Superior temporal gyrus (tissue), 1 donor: ENCODE measurements at regions not wholly inside any gene's neighbourhood (a gene's known extent, or its start where the extent isn't known, plus 50 kb on each side); places are given as distances from the start of the nearest gene placed in this dataset.
"Not testable (repeated sequence)": the region's sequence is repeated elsewhere in the genome, so short reads cannot be mapped to it uniquely, and the experiment has no call there.

Source experiments
- DNase-seq: peaks from one replicate; pipeline ENCODE4 v3.0.0-alpha.2; 2016; ENCODE audit errors: extremely low spot score

DNA sequence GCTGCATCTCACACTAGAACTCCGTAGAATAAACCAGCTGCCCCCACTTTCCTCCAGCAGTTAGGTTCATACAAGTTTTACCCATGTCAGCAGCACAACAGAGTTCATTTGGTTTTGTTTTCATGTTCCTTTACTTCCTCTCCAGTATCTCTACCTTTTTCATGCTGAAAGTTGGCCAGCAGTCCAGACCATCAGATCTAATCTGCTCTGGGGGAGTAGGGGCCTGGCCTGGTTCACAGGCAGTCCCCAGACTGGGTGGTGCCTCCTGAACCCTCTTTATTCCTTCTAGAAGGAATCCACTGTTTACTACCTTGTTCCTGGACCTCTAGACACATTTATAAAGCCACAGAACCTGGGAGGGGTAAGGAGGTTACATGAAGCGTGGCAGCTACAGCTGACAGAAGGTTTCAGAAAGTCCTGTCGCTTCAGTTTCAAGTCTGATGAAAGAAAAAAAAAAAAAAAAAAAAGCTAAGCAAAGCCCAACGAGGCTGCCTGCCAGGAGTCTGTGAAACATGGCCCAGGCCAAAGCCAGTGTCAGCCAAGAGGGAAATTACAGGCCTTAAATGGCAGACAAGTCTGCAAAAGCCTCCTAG, 184.6 kb upstream of the JUN start:
- no peak for DNase-seq

- DNase-seq, result not testable (repeated sequence)
These were observed 185.3 kb upstream of the JUN start for GRCh38 chr1:58969176-58969575.

- no peak for DNase-seq
These were observed 187.8 kb upstream of the JUN start for GRCh38 chr1:58971629-58972140.

- no peak for DNase-seq
These were observed 192.0 kb upstream of the JUN start for GRCh38 chr1:58975888-58976287.

DNA sequence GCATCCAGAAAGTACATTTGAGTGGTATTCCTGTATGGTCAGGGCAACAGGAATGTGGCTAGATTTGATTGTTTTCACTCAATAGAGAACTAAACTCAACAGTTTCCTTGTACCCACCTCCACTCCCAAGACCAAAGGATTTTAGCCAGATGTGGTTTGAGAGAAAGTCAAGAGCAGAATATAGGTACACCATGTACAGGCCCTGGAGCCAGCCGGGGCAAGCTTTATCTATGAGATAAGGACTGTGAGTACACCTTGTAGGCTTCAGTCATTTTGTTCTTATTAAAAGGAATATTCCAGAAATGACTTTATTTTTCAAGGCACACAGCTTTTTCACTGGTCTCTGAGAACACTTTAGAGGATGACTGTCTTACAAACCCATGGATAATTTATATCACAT, 192.4 kb upstream of the JUN start:
- no peak for DNase-seq

- DNase-seq, result no peak
These were observed 193.8 kb upstream of the JUN start for GRCh38 chr1:58977598-58977997.

- no peak for DNase-seq
These were observed 194.2 kb upstream of the JUN start for GRCh38 chr1:58978096-58978495.

GRCh38 chr1:58979086-58979485, 195.2 kb upstream of the JUN start:
- DNase-seq, result no peak

GRCh38 chr1:58979677-58980076, 195.8 kb upstream of the JUN start:
- DNase-seq, result no peak

- no peak for DNase-seq
These were observed 197.5 kb upstream of the JUN start for GRCh38 chr1:58981392-58981791.

- DNase-seq, result no peak
These were observed 198.6 kb upstream of the JUN start for GRCh38 chr1:58982259-58982998.

DNA sequence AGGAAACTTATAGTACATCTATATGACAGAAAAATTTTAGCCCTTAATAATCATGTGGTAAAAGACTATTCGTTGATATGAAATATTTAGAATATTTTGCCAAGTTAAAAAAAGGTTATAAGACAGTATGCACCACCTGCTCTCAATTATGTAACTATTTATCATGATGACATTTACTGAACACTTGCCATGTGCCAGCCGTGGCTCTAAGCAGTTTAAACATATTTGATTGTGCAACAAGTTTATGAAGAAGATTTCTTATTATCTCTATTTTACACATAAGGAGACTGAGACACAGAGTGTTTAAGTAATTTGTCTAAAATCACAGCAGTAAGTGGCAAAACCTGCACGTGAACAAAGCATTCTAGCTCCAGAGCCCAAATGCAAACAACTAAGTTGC, 199.3 kb upstream of the JUN start:
- no peak for DNase-seq

DNA sequence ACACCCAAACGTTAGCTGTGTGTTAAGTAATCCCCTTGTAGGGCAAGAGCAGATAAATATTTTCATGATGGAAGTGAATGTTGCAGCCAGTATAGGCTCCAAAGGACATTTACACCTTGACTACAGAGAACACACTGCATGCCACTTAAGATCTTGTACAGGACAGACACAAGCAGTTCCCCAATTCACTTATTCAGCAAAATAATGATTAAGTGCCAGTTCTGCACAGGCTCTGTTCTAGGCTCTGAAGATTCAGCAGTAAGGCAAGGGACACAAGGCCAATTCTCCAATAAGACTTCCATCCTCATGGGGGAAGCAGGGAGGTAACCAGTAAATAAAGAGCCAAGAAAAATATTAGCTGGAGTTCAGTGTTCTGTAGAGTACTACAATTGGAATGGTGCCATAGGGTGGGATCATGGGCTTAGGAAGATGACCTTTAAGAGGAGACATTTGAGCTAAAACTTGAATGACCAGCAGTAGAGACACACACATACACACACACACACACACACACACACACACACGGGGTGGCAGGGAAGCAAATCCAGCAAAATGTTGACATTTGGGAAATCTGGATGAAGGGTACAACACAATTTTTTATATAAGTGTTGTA, 199.9 kb upstream of the JUN start:
- no peak for DNase-seq

- no peak for DNase-seq
These were observed 203.3 kb upstream of the JUN start for GRCh38 chr1:58986996-58987767.

GRCh38 chr1:58988752-58989151, 204.9 kb upstream of the JUN start:
- no peak for DNase-seq

DNA sequence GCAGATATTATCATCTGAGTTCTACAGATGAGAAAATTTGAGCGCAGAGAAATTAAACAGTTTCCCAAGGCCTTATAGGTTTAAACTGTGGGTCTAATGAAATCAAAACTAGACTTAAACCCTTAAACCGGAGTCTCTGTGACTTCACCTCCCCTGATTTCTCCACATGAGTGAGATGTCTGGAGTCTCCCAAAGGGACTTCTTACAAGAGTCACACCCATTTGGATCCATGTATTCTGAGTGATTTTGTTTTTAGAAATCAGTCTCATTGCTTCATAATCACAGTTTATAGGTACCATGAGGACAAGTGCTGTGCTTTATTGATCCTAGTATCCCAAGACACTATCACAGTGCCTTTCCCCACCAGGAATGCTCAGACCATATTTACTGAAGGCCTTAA, 206.0 kb upstream of the JUN start:
- no peak for DNase-seq

- no peak for DNase-seq
These were observed 207.5 kb upstream of the JUN start for GRCh38 chr1:58991305-58991704.

- no peak for DNase-seq
These were observed 208.8 kb upstream of the JUN start for GRCh38 chr1:58992643-58993042.

DNA sequence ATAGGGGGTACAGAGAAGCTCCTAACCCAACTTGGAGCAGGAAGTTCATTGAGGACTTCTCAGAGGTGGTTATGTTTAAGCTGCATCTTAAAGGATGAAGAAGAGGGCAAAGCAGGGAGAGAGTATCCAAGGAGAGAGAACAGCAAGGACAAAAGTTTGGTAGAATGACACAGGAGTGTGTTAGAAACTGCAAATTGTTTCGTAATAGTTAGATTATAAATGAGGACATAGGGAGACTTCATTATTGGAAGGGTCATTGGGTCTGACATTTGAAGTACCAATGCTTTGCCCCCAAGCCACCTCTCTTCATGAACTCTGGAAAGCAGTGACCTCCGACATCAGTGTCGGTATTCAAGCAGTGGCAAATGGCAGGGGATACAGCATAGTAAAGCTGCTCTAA, 209.6 kb upstream of the JUN start:
- DNase-seq, result no peak

- no peak for DNase-seq
These were observed 210.8 kb upstream of the JUN start for GRCh38 chr1:58994664-58995063.

DNA sequence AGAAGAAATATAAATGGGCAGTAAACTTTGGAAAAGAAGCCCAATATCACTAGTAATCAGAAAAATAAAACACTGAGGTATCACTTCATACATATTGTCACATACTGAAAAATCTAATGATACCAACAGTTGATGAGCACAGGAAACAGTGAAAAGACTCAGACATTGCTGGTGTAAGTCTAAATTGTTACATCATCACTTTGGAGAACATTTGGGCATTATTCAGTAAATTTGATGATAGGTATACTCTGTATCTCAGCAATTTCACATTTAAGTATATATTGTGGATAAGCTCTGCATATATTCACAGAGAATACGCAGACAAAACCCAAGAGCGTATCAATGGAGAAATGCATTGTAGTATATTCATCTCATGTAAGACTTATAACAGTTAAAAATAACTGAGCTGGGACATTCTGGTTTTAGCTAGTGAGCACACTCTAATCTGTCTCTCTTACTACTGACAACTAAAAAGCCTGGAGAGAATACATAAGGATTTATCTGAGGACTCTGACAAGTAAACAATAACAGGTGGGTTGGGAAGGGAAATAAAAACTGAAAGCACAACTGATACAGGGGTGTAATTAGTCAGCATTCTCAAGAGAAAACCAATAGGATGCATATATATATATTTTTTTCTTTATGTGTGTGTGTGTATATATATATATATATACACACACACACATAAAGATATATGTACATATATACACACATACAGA, 212.7 kb upstream of the JUN start:
- no peak for DNase-seq

DNA sequence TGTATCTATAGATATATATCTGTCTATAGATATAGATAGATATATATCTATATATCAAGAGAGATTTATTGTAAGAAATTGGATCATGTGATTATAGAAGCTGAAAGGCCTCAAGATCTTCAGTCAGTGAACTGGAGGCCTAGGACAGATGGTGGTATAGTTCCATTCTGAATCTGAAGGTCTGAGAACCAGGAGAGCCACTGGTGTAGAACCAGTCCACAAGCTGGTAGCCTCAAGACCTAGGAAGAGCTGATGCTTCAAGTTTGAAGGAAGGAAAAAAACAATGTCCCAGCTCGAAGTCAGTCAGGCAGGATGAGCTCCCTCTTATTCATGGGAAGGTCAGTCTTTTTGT, 213.2 kb upstream of the JUN start:
- no peak for DNase-seq
